ENCODE measurements at regions not wholly inside any gene's neighbourhood (a gene's known extent, or its start where the extent isn't known, plus 50 kb on each side); places are given as distances from the start of the nearest gene placed in this dataset.
A peak's percentile ranks its signal among the peaks of the same experiment; 100 is the strongest.

DNA sequence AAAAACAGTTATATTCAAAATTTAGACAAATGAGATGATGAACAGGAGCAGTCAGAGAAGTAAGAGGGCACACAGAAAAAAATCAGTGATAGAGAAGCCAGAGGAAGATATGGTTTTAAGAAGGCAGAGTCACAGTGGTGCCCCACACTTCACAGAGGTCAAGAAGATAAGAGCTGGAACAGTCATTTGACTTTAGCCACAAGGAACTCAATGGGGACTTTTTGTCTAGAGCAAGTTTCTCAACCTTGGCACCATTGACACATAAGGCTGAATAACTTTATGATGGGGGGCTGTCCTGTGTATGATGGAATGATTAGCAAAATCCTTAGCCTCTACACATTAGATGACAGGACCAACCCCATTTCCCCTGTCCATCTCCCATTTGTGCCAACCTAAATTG lies 172.8 kb upstream of the PLEKHG7 start:
- no peak for DNase-seq

DNA sequence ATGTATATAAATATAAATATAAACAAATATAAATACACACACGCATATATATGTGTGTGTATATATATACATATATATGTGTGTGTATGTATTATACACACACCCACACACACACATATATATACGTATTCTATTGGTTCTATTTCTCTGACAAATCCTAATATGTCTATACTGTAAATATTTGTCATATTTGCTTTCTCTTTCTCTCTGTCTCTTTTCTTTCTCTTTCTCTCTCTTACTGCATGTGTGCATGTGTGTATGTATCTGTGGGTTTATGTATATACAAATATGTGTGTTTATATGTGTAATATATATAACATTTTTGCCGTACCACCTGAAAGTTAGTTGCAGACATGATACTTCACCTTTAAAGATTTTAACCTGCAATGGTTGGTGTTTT lies 174.2 kb upstream of the PLEKHG7 start:
- DNase-seq = no peak

DNA sequence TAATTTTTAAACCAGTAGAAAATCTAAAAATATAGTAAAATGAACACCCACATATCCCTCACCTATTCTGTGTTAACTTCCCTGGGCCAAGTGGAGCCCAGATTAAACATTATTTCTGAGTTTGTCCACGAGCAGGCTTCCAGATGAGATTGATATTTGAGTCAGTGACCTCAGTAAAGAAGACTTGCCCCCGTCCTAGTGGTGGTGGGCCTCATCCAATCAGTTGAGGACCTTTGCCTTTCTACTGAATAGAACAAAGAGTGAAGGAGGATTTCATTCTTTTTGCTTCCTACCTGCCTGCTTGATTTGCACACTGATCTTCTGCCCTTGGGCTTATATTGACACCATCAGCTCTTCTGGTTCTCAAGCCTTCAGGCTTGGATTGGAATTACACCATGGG lies 174.7 kb upstream of the PLEKHG7 start:
- DNase-seq = no peak

DNA sequence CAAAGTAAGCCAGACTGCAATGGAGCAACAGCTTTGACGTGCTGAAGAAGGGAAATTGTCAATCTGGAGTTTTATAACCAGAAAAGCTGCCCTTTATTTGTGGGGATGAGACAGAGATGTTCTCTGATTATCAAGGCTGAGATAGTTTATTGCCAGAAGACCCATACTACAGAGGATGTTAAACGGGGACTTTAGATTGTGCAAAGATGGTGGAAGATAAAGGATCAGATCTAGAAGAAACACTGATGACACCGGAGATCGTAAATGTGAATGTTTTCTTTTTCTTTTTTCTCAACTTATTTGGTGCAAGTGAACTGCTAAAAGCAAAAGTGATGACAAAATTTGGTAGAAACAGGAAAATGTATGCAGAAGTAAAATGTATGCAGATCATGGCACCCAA lies 178.3 kb upstream of the PLEKHG7 start:
- DNase-seq = no peak

DNA sequence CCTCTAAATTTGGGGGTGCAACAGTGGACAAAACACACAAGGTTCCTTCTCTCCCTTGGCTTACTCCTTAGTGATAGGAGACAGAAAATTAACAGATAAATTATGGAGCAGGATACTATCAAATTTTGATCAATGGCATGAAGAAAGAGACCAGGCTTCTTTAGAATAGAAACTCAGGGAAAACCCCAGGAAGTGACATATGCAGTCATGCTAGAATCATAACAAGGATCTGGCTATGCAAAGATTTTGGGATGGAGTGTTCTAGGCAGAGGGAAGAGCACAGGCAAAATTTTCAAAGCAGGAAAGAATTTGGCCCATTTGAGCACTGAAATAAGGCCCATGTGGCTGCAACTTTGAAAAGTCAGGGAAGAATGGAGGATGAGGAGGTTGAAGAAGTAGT lies 182.3 kb upstream of the PLEKHG7 start:
- no peak for DNase-seq

DNA sequence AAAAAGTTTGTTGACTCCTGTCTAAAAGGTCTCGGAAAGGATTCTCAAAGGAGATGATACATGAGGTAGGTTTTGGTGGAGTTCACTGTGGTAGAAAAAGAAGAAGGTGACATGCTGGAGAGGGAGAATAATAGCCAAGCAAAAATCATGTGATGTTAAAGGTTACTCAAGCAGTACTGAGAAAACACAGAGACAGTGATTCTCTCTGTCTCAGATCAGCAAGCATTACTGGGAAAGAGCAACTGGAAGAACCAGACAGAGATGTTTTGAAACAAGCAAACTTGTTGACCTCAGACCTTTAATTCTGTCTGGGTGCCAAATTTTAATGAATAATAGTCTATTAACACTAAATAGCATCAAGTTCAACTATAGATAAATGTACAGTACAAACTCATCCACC lies 183.5 kb upstream of the PLEKHG7 start:
- DNase-seq = no peak

DNA sequence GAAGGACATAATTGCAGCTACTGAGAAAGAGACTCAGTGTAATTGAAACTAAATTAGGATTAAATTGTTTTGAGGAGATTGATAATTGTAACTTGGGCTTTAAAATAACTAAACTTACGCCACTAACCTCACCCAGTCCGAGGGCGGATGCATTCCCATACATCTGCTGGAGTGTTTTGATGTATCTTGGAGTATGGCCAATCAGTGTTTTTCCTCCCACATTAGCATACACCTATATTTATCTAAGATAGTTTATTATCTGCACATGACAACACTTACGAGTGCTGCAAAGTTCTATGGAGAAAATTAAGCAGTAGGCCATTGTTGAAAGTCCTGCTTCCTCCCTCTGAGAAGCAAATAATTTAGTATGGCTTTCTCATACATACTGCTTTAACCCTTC lies 184.7 kb upstream of the PLEKHG7 start:
- no peak for DNase-seq

DNA sequence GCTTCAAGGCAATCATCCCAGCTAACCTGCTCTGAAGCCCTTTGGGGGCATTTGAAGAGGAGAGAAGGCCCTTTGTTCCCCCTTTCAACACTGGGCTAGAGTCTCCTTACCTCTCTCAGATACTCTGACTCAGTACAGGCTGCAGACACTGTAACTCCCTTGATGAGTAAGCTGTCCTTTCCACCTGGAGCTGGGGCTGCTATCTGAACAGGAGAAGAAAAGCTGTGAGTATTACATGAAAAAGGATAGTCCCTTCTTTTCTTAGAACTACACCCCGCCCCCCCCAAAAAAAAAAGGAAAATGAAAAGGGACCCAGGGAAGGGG lies 186.6 kb upstream of the PLEKHG7 start:
- DNase-seq = no peak

DNA sequence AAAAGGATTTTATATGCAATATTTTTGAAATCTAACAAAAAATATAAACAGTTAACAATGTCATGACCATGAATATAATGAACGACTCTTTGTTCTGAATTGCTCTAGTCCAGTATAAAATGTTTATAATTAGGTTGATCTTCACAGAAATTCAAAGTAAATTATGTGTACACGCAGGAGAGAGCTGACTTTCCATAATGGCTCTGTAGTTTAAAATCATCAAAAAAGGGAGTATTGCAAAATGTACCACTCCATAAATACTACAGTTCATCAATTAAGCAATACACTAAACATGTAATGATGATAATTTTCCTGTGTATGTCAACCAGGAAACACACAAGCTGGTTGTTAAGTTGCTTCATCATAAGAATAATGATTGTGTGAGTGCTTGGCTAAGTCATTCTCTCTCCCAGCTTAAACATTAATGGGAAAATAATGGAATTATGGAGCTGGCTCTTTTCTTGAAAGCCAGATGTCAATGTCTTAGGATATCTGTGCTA lies 189.5 kb upstream of the PLEKHG7 start:
- DNase-seq = no peak

DNA sequence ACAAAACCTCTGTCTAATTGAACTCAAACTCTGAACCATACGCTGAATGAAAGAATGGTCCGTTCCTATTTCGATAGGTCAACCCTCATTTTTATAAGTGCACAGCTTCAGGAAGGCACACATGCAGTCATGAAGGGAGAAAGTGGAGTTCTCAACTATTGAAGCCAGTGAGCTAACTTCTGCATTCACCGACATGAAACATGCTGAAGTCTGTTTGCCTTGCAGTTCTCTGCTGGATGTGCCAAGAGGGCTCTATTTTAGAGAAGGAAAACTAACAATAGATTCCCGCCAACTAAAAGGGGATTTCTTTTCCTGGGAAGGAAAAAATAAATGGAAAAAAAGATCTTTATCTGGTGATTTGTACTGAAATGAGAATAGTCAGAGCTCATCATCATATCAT lies 191.0 kb upstream of the PLEKHG7 start:
- DNase-seq = no peak

DNA sequence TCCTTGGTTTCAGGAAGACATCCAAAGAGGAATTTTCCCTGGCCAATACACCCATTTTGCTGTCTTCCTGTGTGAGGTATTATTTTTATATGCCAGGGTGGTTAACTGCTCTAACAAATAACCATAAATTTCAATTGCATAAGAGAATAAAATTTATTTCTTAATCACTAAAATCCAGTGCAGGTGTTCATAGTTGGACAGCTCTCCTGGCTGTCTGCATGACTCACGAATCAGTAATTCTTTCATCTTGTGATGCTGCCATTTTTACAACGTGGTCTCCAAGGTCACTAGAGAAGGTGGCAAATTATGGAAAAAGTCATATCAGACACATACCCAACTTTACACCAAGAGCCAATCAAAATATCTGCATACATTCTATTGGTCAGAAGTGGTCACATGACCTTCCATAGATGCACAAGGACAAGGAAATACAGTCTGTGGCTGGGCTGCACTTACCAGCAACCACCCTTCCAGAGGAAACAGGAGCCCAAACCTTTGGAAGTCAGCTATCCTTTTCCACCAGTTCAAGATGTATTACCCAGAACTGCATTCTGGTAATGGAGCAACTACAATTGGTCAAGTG lies 193.5 kb upstream of the PLEKHG7 start:
- no peak for DNase-seq

DNA sequence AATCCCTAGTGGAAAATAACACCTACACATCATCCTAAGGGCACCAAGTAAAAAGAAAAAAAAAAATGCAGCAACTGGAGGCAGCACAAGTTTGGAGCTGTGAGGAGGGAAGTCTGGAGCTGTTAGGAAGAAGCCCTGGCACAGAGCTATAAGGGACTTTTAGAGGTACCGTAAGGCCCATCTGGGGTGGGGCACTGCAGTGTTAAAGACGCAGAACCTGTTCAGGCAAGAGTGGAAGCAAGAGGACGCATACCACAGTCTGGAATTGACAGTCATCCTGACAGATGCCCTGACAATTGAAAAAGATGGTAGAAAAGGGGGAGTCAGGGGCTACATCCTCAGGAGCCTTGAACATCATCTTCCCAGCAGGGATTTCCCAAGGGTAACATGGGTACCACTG lies 195.9 kb upstream of the PLEKHG7 start:
- DNase-seq = no peak

DNA sequence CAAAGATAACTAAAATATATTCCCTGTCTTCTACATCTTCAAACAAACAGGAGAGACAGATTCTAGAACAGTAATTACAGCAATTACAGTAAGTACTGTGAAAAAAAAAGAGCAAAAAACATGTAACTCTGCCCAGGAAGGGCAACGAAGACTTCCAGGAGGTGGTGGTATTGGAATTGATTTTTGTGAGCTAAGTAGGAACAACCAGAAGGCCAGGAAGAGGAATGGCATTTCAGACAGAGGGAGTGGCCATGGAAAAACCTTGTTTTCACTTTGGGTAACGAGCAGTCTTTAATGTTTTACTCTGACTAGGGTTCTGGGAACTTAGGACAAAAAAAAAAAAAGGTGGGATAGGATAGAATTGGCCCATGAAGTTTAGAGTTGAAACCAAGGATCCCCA lies 196.3 kb upstream of the PLEKHG7 start:
- DNase-seq = no peak

DNA sequence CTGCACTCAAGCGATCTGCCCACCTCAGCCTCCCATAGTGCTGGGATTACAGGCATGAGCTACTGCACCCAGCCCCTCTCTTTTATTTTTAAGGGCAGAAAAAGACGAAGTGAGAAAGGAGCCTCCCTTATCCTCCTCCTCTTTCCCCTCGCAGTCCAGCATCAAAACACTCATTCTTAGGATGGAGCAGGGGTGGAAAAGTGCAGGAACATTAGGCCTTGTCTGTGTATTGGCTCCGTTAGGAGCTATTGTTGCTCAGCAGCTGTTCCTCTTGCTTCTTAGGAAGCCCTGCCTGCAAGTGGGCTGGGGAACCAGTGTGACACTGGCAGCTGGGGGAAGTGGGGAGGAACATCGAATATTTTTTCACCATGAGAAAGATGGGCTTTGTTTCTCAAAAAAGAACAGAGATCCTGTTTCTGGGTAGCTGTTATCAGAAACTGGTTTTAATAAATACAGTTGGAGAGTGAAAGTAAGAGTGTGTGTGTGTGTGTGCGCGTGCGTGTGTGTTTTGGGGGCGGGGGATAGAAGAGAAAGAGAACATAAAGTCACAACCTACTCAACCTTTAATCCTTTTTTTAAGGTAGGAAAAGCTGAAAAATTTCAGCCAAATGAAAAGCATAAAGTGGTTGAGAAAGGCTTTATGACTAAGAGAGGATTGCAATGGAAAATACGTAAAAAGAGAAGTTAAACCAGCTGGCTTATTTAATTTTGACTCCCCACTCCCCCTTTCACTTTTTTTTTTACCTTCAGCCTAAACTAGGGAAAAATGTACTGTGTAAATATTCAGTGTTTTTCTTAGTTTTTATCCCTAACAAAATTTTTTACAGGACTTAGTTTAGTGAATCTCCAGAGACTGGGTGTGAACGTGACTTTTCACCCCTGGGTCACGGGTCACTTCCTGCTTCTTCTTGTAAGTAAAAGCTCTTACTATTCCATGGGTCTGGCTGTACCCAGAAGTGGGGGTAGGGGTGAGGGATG lies 197.2 kb upstream of the PLEKHG7 start:
- DNase-seq = peak in 1 of 2 experiments; percentile 12

DNA sequence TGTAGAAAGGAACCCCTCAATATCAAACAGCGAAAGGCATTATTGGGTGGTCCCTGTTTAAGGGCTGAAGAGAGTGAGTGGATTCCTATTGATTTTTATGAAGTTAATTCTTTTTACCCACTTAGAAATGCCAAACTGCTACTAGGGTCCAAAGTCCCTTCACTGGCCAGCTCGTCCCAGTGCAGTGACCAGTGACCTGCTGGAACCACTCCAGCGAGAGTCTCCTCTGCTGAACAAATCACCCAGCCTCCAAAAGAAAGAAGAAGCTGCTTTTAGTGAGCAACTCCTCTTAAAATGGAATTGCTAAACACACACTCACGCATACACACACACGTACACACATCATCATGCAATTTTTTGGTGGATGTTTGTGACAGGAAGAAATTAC lies 198.2 kb upstream of the PLEKHG7 start:
- no peak for DNase-seq

DNA sequence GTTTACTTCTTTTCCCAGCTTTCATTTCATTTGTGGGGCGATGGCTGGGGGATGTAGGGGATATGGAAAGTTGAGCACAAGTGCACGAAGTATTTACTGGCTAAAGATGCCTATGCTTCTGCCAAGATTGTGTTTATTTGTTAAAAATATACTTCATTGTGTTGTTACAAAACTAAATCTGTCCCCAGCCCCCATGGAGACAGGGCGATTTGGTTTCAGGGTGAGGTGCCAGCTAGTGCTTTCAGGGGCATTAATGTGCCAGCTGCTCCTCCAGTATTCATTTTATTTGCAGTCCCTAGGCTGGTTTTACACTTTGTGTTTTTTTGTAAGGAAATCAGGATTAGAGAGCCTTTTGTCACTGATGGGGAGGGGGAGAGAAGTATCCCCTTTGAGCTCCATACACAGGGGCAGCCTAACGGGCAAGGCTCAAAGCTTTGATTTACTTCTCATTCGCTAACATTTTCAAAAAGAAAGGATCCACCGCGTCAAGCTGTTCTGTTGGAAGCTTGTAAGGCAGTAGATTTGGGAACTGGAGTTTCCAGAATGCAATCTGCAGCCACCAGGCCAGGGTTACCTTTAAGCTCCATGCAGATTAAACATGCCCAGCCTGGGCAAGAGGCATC lies 198.7 kb upstream of the PLEKHG7 start:
- peak; percentile 16 to 71 for DNase-seq

DNA sequence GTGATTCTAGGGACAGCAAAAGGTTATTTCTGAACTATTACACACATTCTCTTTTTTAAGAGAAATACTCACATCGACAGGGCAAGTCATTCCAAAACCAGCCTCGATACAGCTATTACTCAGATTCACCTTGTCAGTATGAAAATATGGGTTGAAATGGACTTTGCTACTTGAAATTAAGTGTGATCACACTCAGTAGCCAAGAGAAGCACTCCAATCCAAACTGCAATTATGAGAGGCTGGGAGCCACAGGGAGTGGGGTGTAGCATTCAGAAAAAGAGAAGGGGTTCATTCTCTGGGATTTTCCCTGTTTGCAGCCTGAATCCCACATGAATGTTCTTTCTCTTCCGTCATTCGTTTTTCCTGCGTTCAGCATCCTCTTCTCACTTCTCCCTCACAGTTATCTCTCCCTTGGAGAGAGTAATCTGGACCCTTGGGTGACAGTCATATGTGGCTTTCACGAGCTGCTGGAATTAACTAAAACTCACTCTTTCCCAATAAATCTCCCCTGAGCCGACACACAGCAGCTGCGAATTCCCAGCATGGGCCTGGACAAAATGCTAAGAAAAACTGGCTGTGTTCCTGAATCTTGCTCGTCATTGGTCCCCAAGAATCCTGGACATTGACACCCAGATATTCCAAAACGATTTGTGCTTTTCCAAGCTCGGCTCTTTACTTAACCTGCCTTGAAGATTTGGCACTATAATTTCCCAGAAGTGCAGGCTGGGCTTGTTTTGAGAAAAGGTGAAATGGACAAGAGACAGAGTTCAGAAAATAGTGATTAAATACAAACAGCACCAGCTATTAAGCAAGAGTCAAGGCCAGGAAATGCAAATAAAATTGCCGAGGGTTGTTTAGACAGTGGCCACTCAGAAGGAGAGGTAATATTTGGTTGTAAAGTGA lies 199.5 kb upstream of the PLEKHG7 start:
- peak in 1 of 2 experiments; percentile 13 for DNase-seq

DNA sequence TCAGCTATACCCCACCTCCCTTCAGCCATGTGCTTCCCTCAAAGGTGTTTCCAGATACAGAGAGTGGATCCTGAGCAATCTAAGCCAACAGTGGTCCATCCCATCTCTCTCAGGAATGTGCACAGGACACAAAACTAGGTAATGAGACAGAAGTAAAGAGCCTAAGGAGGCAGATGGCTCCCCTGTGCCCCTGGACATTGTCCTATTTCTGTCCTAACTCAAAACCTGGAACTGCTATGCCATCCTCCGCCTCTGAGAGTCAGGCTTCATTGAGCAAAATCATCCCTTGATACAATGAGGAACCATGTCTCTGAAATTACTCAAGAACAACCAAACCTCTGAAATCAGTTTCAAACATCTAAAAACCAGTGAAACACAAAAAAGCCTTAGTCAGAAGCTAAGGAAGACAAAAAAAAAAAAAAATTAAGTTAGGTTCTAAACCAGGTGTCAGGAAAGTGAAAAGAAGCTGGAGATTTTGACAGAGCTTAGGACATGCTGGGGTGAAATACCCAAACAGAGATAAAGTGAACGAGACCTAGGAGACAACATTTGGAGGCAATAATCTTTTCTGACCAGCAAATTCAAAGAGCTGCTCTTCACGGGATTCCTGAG lies 200.3 kb upstream of the PLEKHG7 start:
- no peak for DNase-seq

DNA sequence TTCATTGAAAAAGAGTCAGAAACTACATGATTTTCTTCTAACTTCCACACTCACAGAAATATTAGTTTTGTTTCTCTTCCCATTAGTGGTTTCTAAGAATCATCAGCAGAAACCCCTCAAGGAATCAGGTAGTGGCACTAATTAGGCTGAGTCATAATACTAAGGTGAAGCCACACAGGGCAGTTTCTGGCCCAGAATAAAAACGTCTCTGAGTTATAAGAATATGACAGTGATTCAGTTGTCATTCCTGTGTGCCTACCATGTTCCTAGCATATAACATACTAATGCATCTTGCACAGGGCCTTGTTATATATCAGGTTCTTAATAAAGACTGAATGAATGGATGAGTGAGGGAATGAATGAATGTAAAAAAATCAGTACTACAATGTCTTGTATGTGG lies 206.0 kb upstream of the PLEKHG7 start:
- no peak for DNase-seq

DNA sequence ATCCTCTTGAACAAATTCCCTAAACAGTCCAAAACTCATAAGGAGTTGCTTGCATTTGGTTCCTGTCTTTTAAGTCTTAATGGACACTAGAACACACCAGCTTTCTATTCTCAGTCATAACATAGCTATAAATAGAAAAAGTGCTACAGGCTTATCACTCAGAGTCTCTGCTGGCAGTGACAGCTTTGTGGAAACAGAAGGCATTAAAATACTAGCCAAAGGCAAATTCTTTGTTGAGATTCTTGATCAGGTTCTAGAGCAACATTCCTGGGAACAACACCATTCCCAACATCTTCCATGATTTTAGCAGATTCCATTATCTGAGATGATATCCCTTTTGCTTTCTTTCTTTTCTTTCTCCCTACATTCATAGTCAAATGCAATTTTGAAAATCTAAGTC lies 207.7 kb upstream of the PLEKHG7 start:
- DNase-seq = no peak

DNA sequence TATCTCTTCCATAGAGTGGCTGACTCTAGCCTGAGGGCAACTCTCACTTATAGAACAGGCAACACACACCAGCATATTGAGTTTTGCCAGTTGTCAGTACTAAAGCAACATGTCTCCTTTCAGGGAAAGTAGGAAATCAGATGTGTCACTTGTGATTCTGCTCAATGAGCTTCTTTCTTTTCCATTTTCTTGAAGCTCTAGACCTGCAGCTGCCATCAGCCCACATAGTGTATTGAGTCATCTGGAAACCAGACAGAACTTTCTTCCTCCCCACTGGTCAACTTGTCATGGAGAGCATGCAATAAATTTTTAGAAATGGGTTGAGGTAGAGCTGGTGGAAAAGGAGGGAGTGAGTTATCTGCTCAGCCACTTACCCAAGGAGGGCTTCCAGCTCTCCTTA lies 209.0 kb upstream of the PLEKHG7 start:
- DNase-seq = no peak

DNA sequence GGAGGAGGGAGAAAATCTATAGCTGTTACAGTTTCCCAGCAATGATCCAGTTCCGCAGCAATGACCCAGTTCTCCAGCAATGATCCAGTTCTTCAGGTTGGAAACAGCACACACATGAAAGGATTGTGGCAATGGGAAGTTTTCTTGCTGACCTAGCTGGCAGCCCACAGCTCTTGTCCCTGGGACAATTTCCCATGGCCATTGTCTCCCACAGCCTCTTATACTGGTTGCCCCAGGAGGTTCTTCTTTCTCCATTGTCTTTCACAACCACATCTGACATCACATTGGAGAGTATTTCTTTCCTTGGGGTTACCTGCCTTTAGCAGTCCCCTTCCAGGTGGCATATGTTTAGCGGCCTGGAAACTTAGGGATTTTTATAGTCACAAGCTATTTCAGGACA lies 209.8 kb upstream of the PLEKHG7 start:
- DNase-seq = no peak

DNA sequence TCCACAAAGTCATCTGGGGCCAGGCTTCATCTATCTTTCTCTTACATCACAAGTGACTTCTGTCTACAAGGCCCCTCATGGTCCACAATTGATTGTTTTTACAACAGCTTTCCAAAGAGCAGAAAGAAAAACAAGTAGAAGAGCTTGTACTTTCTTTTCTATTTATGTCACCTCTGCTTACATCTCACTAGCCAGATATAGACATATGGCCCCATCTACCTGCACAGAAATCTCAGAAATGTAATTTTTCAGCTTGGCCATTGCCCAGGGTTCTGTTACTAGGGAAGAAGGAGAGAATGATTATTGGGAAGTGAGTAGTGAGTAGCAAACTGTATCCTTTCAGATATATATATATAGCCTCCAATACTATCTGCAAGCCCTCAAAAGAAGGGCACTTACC lies 210.5 kb upstream of the PLEKHG7 start:
- DNase-seq = no peak

Data from NCI-H446 (cell line).